ENCODE measurements at regions not wholly inside any gene's neighbourhood (a gene's known extent, or its start where the extent isn't known, plus 50 kb on each side); places are given as distances from the start of the nearest gene placed in this dataset.
A peak's percentile ranks its signal among the peaks of the same experiment; 100 is the strongest.

- H3K27ac ChIP-seq (ENCODE audit: low read depth), result no peak overlapping the region
- H3K36me3 ChIP-seq (ENCODE audit: insufficient read depth), result no peaks in the 10 kb centered on the region
- TF ChIP-seq EZH2 (IDR thresholded peaks at IDR 0.05; ENCODE audit: low read depth, unreplicated experiment) (no peak), STAT1 (IDR thresholded peaks at IDR 0.05; ENCODE audit: unreplicated experiment) (no peak), REST (IDR thresholded peaks at IDR 0.05; ENCODE audit: unreplicated experiment) (no peak), ZNF462 (CRISPR knock-in tag; IDR thresholded peaks at IDR 0.05) (no peak)
- H3K4me3 Mint-ChIP-seq, result no peak overlapping the region
- H3K4me2 ChIP-seq, result peak overlapping the region; percentile 14; the same call in 1 of the 2 replicates
- no peak overlapping the region for H2AFZ ChIP-seq
- peaks cover 43% of the 10 kb centered on the region for H3K4me1 ChIP-seq (ENCODE audit: insufficient read depth)
- no peak for ATAC-seq
- no peaks in the 10 kb centered on the region for H3K9me3 Mint-ChIP-seq
- H3K27me3 Mint-ChIP-seq (ENCODE audit: insufficient read depth, low read depth, poor library complexity), result peaks cover 4% of the 10 kb centered on the region
- peaks cover 8% of the 10 kb centered on the region; the same call in 1 of the 2 replicates for H3K9me2 ChIP-seq (ENCODE audit: insufficient read depth)
- DNase-seq (ENCODE audit: low spot score), result no peak
- H3K36me3 Mint-ChIP-seq (ENCODE audit: low read depth), result no peaks in the 10 kb centered on the region
- H3K4me1 Mint-ChIP-seq, result peaks cover 36% of the 10 kb centered on the region
- no peaks in the 10 kb centered on the region for H3K79me2 ChIP-seq (replicated peaks; ENCODE audit: insufficient read depth)
- H3K27ac Mint-ChIP-seq, result peak overlapping the region; percentile 79
- no peaks in the 10 kb centered on the region for H3K27me3 ChIP-seq (ENCODE audit: insufficient read depth)
- H3K4me3 ChIP-seq, result no peak overlapping the region
- no peaks in the 10 kb centered on the region for H4K20me1 ChIP-seq (replicated peaks; ENCODE audit: insufficient read depth)
- no peaks in the 10 kb centered on the region for H3F3A ChIP-seq (replicated peaks; ENCODE audit: low read depth)
These were observed 130.1 kb upstream of the DOK5 start for GRCh38 chr20:54345301-54345724.

Measured in GM23338 (cell line).